KG1 (cell line): ENCODE measurements at regions not wholly inside any gene's neighbourhood (a gene's known extent, or its start where the extent isn't known, plus 50 kb on each side); places are given as distances from the start of the nearest gene placed in this dataset.
"Not testable (repeated sequence)": the region's sequence is repeated elsewhere in the genome, so short reads cannot be mapped to it uniquely, and the experiment has no call there.

Source experiments
- DNase-seq: peaks from one replicate; lab custom pipeline; 2025; lab: John Stamatoyannopoulos, UW

DNA sequence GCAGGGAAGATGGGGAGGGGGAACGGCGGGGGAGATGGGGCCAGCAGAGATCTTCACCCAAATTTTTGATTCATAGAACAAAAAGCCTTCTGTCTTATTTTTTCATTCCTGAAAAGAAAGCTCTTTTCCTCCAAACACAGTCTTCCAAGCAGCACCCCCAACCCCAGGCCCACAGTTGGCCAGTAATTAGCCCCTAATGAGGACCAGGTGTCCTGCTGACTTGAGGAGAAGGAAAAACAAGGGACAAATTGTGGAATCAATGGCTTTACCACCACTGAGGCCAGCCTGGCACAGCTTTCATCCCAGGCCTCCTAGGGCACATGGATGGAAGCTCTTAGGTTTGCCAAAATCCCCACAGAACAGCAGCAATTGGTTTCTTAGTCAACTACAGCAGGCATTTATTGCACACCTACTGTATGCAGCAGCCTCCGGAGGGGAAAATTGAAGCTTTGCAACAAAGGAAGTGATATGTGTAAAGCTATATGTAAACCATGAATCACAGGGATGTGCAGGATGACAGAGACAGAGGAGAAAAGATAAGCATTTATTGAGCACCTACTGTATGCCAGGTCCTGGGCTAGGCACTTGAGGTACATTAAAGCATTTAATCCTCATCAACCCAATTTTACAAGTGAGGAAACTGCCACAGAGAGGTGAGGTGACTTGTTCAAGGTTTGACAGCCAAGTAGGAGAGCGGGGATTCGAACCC is 199.5 kb downstream of the TBC1D2B start:
- DNase-seq: no peak

GRCh38 chr15:77876107-77876820 is 201.2 kb downstream of the TBC1D2B start:
- DNase-seq: not testable (repeated sequence)

DNA sequence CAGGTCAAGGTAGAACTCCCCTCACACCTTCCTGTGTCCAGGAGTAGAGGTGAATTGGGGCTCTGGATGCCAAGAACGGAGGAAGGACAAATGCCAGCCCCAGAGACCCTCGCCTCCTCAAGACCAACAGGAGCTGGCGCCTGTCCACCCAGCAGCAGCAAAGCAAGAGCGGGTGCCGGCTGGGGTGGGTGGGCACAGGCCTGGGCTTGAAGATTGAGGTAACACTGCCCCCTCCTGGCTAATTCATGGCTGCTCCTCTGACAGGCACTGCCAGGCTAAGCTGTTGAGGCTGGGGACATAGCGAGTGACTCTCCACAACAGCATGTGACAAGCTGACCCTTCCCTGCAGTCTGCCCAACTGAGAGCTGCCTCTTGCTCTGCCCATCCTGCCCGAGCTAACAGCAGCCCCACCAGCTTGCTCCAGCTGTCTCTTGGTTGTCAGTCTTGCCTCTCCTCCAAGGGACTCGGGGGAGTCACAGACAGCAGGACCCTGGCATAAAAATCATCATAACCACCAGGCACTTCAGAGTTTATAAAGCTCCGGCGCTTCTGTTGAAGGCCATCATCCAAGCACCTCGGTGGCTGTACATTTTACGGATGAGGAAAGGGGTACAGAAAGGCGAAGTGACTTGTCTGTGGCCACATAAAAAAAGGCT is 202.3 kb downstream of the TBC1D2B start:
- DNase-seq: not testable (repeated sequence)

- DNase-seq: no peak
Measured at GRCh38 chr15:77874063-77874462, 203.4 kb downstream of the TBC1D2B start.

DNA sequence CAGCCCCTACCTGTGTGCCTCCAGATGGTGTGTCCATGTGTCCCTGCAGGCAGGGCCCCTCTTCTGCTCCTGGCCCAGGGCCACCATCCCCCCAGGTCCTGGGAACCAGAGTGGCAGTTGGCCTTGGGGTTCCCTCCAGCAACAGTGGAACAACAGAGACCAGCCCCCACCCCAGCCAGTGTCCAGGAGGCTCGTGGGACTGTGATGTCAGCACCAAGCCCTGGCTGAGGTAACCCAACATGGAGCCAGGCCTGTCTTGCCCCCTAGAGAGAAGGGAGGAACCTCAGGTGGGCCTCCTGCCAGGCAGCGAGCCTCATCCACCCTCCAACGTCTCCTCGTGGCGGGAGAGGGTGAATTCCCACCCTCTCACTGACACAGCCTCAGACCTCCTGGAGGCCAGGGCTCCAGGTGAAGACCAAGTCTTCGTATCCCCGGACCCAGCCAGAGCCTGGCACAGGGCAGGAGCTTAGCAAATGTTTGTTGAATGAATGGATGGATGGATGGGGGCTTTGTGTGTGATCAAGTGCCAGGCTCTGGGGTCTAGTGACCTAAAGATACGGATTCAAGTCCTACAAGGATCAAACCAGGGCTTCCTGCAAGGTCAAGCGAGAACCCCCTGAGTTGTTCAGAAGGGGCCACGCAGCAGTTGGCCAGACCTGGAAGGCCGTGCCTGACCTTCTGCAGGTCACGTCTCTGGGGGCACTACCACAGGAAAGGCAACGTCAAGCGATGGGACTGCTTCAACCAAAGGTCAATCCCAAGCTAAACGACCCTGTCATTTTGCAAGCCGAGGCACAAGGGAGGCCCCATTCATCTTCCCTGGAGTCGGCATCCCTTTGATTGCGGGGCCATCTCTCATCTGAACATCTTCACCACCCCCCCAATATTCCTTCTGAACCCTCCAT is 204.7 kb downstream of the TBC1D2B start:
- not testable (repeated sequence) for DNase-seq

- DNase-seq: no peak
Measured at GRCh38 chr15:77871852-77872371, 205.6 kb downstream of the TBC1D2B start.

GRCh38 chr15:77870195-77871065 is 207.1 kb downstream of the TBC1D2B start:
- DNase-seq: no peak

- DNase-seq: no peak
Measured at GRCh38 chr15:77869021-77869895, 208.3 kb downstream of the TBC1D2B start.

DNA sequence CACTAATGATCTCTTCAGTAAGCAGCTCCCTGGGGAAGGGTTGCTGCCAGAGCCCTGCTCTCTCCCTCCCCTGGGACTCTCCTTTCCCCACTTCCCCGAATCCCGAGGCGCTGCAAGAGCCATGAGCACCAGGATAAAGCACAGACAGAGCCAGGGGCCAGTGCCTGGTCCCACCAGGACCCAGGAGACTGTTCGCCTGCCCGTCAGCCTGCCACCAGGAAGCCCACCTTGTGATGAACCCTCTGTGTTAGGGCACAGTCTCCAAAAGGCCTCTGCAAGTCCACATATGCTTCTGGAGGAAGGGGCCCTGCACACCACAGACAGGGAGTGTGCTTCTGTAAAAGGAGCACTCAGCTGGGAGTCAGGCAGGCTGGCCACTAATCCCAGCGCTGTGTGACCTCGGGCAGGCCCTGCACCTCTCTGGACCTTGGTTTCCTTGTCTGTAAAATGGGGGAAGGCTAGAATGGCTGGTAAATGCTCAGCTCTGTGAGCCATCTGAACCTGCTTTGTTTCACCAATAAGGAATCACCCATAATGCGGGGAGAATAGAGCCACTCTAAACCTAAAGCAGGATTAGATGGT is 209.4 kb downstream of the TBC1D2B start:
- DNase-seq: not testable (repeated sequence)

- DNase-seq: no peak
Measured at GRCh38 chr15:77867266-77868047, 210.1 kb downstream of the TBC1D2B start.

DNA sequence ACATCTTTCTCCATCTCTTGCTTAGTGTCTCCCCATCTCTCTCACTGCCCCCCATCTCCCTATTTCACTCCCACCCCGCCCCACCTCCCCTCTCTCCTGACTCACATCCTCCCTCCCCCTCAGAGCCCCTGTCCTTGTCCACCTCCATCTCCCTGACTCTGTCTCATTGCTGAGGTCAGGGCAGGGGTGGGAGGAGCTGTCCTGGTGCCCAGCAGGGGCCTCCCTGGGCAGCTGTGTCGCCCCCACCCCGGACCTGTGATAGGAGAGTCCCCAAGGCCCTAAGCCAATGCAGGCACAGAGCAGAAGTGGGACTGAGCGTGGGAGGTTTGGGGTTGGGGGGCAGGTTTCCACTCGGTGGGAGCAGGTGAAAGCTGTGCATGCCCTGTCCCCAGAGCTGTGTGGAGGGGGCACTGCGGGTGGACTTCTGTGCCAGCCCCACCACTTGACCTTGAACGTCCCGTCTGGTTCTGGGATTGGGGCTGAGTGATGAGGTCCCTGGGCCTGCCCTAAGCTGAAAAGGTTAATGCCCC is 210.8 kb downstream of the TBC1D2B start:
- no peak for DNase-seq

- no peak for DNase-seq
Measured at GRCh38 chr15:77866186-77866585, 211.3 kb downstream of the TBC1D2B start.

DNA sequence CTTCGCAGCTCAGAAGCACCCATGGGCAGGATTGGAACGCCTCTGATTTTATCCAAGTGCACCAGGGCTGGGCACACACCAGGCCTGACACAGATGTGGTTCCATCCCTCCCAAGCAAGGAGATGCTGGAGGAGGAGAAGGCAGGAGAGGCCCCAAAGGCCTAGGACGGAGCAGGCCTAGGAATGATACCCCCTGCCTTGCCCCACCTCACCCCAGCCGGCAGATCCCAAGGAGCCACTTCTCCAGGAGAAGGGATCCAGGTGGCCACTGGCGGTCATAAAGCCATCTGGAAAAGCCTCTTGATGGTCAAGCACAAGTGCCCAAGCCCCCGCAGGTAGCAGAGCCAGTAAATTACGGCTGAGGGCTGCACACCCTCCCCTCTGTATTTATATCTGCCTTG is 211.8 kb downstream of the TBC1D2B start:
- no peak for DNase-seq

- DNase-seq: no peak
Measured at GRCh38 chr15:77865106-77865610, 212.4 kb downstream of the TBC1D2B start.

DNA sequence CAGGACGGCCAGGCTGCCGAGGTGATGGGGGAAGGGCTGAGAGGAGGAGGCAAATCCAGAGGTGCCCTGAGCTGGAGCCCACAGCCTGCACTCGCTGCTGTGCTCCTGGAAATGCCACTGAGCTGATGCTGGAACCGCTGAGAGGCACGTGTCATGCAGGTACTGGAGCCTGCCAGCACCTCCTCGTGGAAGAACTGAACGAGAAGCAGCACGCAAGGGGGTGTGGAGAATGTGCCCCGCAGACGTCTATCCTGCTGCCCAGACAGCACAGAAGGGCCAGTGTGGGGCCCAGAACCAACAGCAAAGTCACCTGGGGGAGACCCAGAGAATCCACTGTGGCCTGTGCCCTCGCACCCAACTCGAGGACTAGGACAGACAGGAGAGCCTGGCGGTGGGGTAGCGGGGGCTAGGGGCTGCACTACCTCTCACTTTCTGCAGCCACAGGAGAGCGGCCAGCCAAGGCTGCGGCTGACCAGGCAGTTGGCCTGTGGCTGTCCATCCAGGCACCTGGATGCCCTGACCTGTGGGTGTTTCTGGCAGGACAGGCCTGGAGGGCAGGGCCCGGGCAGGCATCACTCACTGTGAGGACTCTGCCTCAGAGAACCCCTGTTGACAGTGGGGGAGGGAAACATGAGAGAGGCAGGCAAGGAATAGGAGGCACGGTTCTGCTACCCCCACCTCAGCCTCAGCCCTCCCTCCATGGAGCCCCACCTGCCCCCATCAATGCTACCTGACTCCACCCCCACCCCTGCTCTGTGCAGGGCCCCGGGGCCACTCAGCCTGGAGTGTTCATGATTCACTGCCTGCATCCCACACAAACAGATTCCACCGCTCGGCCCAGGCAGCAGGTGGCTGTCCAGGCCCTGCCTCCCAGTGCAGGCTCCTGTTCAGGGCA is 213.1 kb downstream of the TBC1D2B start:
- no peak for DNase-seq

DNA sequence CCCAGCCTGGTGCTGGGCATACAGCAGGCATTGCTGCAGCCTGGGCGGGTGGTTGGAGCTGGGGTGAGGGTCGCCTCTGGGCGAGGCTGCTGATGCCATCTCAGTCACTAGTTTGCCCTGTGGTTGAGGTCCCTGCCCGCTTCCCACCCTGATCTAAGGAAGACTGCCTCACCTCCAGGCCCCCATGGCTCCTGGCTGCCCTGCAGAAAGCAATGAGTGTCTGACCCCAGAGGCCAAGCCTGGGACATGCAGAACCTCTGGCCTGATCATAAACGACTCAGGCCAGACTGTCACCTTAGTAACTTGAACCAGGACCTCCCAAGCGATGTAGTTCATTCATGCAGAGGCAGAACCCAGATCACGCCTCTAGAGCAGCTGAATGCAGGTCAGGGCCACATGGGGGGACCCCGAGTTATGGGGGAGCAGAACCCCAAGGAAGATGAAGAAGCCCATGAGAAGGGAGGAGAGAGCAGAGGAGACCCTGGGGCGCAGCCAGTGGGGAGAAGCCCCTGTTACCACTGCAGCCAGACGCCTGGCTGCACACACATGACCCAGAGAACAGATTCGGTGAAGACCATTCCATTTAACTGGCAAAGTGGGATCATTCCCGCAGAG is 213.9 kb downstream of the TBC1D2B start:
- DNase-seq: no peak
